GM19463 (cell line): ENCODE measurements at regions not wholly inside any gene's neighbourhood (a gene's known extent, or its start where the extent isn't known, plus 50 kb on each side); places are given as distances from the start of the nearest gene placed in this dataset.

Experiments used
- ATAC-seq: cut with Tn5 transposase; IDR thresholded peaks from one replicate; pipeline ENCODE4 v1.9.1; 2021; ENCODE audit warnings: mild to moderate bottlenecking, moderate library complexity; ENCODE audit not compliant: unreplicated experiment

GRCh38 chr1:5662086-5662743 is 330.0 kb downstream of the NPHP4 start:
- no peak for ATAC-seq

- ATAC-seq = no peak
These were observed 330.8 kb downstream of the NPHP4 start for GRCh38 chr1:5661196-5662085.

DNA sequence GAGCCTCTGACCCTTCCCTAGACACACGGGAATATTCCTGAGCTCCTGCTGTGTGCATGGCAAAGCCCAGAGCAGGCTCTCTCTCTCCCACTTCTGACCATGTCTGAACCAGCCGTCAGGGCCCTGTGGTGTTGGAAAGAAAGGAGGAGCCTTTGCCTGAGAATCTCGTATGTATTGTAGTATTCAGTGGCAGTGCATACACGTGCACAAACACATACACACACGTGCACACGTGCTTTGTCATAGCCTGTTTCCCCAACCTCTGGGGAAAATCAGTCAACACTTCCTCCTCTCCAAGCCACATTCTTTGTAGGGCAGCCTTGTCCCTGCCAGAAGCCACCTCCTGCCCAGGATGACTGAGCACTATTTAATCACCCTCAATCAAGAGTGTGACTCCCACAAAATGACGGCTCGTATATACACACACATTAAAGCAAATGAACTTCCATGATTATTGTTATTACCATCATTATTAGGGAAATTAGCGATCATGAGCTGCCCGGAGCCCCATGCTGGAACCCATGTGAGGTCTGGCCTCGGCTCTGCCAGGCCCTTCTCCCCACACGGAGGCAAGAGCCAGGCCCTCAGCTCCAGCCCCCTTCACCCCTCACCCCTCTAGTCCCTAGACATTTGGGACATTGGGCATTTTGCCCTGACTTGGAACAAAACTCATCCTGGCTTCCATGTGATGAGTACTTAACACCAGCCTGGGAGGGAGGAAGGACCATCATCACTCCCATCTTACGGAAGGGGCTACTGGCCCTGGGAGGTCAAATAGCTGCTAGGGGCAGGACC is 331.9 kb downstream of the NPHP4 start:
- ATAC-seq = no peak

DNA sequence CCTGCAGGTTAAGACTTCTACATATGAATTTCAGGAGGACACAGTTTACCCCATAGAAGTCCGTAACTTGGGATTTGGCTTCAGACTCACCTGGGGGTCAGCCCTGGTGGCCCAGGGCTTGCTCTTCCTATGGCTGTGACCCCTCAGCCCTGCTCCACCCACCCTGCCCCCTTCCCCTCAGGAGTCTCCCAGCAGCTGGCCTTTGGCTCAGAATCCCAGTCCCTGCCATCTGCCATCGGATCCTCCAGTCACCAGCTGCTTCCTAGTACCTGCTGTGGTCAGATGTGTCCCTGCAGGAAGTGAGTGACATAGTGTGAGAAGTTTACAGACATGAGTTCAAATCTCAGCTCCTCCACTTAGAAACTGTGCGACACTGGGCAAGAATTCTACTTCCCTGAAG is 332.6 kb downstream of the NPHP4 start:
- no peak for ATAC-seq

DNA sequence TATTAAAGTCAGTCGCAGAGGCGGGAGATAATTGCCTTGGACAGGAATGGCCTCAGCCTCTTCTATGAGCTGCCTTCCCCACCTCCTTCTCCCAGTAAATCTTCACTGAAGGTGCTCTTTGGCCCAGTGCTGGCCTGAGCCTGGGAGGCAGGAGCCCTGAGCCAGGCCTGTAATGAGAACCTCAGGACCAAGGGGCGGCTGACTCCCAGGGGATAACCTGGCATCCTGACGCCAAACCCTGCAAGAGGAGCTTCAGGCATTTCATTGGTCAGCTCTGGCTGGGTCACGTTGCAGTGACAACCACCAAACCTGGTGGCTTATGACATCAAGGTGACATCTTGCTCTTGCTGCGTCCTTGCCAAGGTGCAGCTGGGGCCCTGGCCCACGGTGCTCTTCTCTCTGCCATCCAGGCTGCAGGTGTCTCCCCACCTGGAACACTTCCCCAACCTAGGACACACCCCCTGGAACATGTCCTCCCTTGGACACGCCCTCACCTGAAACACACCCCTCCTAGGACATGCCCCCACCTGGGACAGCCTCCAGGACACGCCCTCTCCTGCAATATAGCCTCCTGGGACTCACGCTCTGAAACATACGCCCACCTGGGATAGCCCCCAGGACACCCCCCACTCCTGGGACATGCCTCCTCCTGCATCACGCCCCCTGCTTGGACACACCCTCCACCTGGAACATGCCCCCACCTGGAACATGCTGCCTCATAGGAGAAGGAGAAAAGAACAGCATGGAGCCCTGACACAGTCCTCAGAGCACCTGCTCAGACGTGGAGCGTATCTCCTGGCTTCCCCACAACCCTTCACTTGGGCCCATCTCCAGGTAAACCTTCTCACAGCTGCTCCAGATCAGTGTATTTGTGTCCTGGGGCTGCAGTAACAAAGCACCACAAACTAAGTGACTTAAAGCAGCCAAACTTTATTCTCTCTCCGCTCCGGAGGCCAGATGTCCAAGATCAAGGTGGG is 333.6 kb downstream of the NPHP4 start:
- no peak for ATAC-seq

GRCh38 chr1:5651964-5652821 is 340.0 kb downstream of the NPHP4 start:
- ATAC-seq = no peak

DNA sequence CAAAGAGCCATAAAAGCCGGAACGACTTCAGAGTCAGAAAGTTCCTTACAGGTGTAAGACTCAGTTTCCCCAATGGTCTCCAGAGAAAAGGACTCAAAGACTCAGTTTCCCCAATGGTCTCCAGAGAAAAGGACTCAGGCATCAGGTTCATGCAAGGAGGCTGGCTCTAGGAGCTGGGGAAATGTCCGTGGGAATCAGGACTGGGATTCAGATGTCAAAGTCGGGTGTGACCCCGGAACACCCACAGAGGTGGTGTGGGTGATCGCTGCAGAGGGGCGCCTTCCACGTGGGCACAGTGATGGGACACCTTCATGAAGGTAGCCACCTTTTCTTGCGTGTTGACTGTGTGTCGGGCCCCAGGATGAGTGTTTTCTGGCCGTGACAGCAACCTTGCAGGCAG is 340.8 kb downstream of the NPHP4 start:
- ATAC-seq = no peak

GRCh38 chr1:5651027-5651410 is 341.2 kb downstream of the NPHP4 start:
- ATAC-seq = no peak

DNA sequence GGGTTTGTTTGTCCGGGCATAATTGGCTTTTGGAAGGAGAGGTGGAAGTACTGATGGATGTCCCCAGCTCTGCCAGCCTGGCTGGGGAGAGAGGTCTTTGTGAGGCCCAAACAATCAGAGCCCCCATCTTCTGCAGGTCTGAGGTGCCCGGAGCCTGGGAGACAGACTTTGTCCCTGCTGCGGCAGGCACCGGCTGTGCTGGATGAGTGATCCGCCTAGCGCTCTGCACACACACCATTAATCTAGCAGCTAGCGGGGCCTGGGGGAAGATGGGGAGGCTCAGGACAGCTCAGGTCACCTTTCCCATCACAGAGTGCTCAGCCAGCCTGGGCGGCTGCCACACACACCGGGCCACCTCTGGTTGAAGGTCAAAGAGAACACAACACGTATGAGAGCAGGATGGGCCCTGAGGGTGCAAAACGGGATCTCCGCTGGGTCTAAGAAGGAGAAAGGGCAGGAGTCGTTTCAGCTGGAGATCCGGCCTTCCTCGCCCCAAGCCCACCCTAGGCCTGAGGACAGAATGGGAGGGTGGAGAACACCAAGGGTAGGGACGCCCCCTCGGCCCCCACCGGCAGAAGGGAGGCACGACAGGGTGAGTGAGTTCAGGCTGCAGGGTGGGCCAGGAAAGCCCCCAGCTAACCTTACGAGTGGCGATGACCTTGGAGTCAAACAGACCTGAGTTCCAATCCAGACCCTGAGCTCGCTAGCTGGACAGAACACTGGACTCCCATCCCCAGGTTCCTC is 341.8 kb downstream of the NPHP4 start:
- ATAC-seq = no peak

DNA sequence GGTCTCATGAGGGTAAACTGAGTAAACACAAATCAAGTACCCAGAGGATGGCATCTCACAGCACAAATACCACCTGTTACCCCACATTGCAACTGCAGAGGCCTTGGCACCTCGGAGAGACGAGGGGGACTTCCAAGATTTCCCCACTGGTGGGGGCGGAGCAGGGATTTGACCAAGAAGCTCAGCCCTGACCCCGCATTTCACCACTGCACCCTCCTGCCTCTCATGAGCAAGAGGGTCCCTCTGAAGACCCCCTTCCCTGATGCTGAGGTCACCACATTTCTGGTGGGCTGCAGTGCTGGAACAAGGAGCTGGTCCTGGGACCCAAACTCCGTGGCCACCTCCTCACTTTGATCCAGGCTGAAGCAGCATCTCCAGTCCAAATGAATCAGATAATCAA is 342.4 kb downstream of the NPHP4 start:
- no peak for ATAC-seq

DNA sequence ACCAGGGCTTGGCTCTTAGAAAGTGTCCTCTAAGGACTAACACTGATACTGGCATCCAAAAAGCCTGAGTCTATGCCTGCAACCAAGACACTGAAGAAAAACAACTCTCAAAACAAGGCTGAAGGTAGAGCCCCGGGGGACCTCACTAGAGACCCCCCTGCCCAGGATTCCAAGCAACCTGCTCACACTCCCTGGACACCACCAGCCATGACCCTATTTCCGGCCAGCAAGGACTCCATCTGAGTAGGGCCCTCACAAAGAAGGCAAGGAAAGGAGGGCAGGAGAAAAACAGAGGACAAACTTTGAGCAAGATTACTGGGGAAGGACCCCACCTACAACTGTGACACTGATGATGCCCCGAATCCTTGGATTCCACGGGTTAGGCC is 343.1 kb downstream of the NPHP4 start:
- ATAC-seq = no peak

GRCh38 chr1:5648410-5649165 is 343.6 kb downstream of the NPHP4 start:
- ATAC-seq = no peak

GRCh38 chr1:5647234-5647633 is 345.0 kb downstream of the NPHP4 start:
- no peak for ATAC-seq

DNA sequence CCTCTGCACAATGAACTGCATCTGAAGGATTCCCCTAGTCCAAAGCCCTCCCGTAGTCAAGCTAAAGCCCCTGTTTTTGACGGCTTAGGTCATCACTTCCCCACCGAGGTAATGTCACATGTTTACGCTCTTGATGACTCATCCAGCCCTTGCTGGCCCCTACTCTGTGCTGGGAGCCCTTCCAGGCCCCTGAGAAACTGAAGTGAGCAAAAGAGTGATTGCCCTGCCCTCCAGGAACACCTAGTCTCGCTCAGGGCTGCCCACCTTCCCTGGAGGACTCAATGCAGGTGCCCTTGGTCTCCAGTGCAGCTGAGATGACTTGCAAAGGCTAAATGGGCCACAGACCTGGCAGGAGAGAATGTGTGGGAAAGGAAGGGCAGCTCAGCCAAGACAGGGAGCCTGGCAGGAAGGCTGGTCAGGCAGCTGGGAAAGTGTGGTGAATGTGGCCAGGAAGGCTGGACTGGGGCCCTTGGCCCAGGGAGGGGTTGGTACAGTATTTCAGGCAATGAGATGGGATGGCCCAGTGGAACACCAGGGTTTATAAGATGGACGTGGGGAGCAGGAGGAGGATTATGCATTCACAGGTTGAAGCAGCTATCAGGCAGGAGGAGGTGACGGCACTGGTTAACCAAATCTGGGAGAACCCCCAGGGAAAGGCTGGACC is 345.6 kb downstream of the NPHP4 start:
- ATAC-seq = no peak

- ATAC-seq = no peak
These were observed 346.3 kb downstream of the NPHP4 start for GRCh38 chr1:5645929-5646328.

DNA sequence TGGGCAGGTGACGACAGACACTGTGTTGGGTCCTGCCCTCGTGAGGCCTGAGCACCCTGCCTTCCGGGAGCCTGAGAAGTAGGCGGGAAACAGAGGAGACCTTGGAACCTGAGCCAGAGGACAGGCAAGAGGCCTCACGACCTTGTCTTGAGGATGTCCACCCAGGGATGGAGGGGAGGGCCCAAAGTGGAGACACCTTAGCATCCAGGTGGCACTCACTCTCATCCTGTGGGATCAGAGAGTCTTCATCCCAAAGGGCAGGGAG is 347.2 kb downstream of the NPHP4 start:
- ATAC-seq = no peak

DNA sequence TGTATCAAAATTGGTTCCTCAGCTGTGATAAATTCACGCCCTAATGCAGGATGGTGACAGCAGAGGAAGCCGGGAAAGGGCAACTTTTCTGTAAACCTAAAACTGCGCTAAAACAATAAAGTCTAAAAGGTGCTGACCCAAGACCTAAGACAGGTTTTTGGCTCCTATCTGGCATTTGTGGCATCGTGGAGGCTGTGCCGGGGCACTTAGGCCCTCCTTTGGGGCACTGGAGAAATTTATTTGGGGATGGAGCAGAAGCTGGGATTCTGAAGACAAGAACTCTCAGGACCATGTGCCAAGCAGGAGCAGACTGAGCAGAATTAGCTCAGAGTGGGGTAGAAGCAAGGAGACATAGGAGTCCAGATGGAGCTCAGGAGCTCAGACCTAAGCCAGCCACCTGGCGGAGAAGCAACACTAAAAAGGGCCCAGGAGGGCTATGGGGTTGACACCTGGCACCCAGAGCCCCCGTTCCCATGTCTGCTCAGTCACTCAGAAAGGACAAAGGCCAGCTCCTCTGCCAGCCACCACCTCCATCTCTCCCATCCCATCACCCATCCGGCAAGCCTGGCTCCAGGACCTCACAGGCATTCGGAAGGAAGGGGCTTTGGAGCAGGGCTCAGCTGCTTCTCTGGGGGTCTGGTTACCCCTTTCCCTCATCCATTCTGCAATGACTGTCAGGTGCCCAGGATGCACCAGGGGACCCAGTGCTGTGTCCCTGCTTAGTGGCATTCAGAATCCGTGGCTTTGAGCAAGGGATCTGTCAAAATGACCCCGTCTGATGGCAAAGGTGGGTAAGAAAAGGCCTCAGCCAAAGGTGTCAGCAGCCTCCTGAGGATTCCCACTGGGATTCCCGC is 347.7 kb downstream of the NPHP4 start:
- no peak for ATAC-seq
